H9 (cell line): ENCODE measurements at regions not wholly inside any gene's neighbourhood (a gene's known extent, or its start where the extent isn't known, plus 50 kb on each side); places are given as distances from the start of the nearest gene placed in this dataset.
"Not testable (repeated sequence)": the region's sequence is repeated elsewhere in the genome, so short reads cannot be mapped to it uniquely, and the experiment has no call there.

ENCODE experiments used
- DNase-seq: peaks from one replicate; pipeline ENCODE4 v3.0.0-alpha.2; 2017
- H2AFZ ChIP-seq: one replicate; pipeline ENCODE4 v1.6.1; 2013; ENCODE audit warnings: mild to moderate bottlenecking, low read length, control low read depth, moderate library complexity
- H2AK5ac ChIP-seq: 2 replicates; pipeline ENCODE4 v1.6.1; 2013; ENCODE audit warnings: low read length, control low read depth, mixed read lengths; ENCODE audit not compliant: insufficient read length
- H2BK120ac ChIP-seq: one replicate; pipeline ENCODE4 v1.6.1; 2013; ENCODE audit warnings: low read depth, mild to moderate bottlenecking, low read length, control low read depth, inconsistent platforms; ENCODE audit not compliant: poor library complexity, severe bottlenecking
- H2BK12ac ChIP-seq: 2 replicates; pipeline ENCODE4 v1.6.1; 2013; ENCODE audit warnings: low read length, control low read depth, mixed read lengths, low read depth; ENCODE audit not compliant: insufficient read length
- H2BK15ac ChIP-seq: 2 replicates; pipeline ENCODE4 v1.6.1; 2013; ENCODE audit warnings: low read depth, low read length, control low read depth
- H2BK20ac ChIP-seq: one replicate; pipeline ENCODE4 v1.6.1; 2013; ENCODE audit warnings: low read depth, mild to moderate bottlenecking, low read length, control low read depth, inconsistent platforms; ENCODE audit not compliant: poor library complexity, severe bottlenecking
- H2BK5ac ChIP-seq: 2 replicates; pipeline ENCODE4 v1.6.1; 2013; ENCODE audit warnings: low read length, control low read depth, mixed read lengths; ENCODE audit not compliant: insufficient read length
- H3K14ac ChIP-seq: 2 replicates; pipeline ENCODE4 v1.6.1; 2013; ENCODE audit warnings: low read length, control low read depth; ENCODE audit not compliant: insufficient read depth
- H3K18ac ChIP-seq: 2 replicates; pipeline ENCODE4 v1.6.1; 2013; ENCODE audit warnings: low read depth, mild to moderate bottlenecking, mixed read lengths, low read length, control low read depth; ENCODE audit not compliant: insufficient read length
- H3K23ac ChIP-seq: 2 replicates; pipeline ENCODE4 v1.6.1; 2013; ENCODE audit warnings: low read length, control low read depth, mixed read lengths, low read depth; ENCODE audit not compliant: insufficient read length
- H3K23me2 ChIP-seq: 2 replicates; pipeline ENCODE4 v1.6.1; 2013; ENCODE audit warnings: low read depth, mild to moderate bottlenecking, mixed read lengths, low read length, control low read depth; ENCODE audit not compliant: insufficient read length, poor library complexity, severe bottlenecking
- H3K27ac ChIP-seq: 2 replicates; pipeline ENCODE4 v1.5.1; 2013; ENCODE audit warnings: low read length, control low read depth, mixed read lengths, low read depth; ENCODE audit not compliant: insufficient read length
- H3K27me3 ChIP-seq: 2 replicates; pipeline ENCODE4 v1.6.1; 2013; ENCODE audit warnings: low read length, control low read depth, inconsistent platforms; ENCODE audit not compliant: insufficient read depth
- H3K4ac ChIP-seq: 2 replicates; pipeline ENCODE4 v1.6.1; 2013; ENCODE audit warnings: low read depth, mild to moderate bottlenecking, control low read depth, inconsistent platforms, low read length, moderate library complexity
- H3K4me1 ChIP-seq: 2 replicates; pipeline ENCODE4 v1.6.1; 2013; ENCODE audit warnings: low read length, control low read depth, inconsistent platforms; ENCODE audit not compliant: insufficient read depth
- H3K4me2 ChIP-seq: 2 replicates; pipeline ENCODE4 v1.6.1; 2013; ENCODE audit warnings: low read length, control low read depth, mixed read lengths; ENCODE audit not compliant: insufficient read length, insufficient read depth
- H3K56ac ChIP-seq: 2 replicates; pipeline ENCODE4 v1.6.1; 2013; ENCODE audit warnings: low read depth, mild to moderate bottlenecking, mixed read lengths, low read length, control low read depth; ENCODE audit not compliant: insufficient read length
- H3K79me1 ChIP-seq: 2 replicates; pipeline ENCODE4 v1.6.1; 2013; ENCODE audit warnings: low read depth, mild to moderate bottlenecking, moderate library complexity, low read length, control low read depth, inconsistent platforms; ENCODE audit not compliant: insufficient read depth, poor library complexity, severe bottlenecking
- H3K79me2 ChIP-seq: 2 replicates; pipeline ENCODE4 v1.6.1; 2013; ENCODE audit warnings: low read length, control low read depth, inconsistent platforms; ENCODE audit not compliant: insufficient read depth
- H3K9ac ChIP-seq: 2 replicates; pipeline ENCODE4 v1.6.1; 2013; ENCODE audit warnings: low read length, control low read depth, mixed read lengths; ENCODE audit not compliant: insufficient read length; ENCODE audit errors: extremely low read depth
- H3K9me3 ChIP-seq: one replicate; pipeline ENCODE4 v1.6.1; 2013; ENCODE audit warnings: low read depth, low read length, inconsistent platforms; ENCODE audit not compliant: control insufficient read depth
- H3T11ph ChIP-seq: one replicate; pipeline ENCODE4 v1.6.1; 2013; ENCODE audit warnings: mild to moderate bottlenecking, low read length, control low read depth, inconsistent platforms
- H4K20me1 ChIP-seq: one replicate; pipeline ENCODE4 v1.6.1; 2013; ENCODE audit not compliant: control insufficient read depth, insufficient read length, insufficient read depth
- H4K5ac ChIP-seq: 2 replicates; pipeline ENCODE4 v1.6.1; 2013; ENCODE audit warnings: low read depth, mild to moderate bottlenecking, mixed read lengths, low read length, control low read depth; ENCODE audit not compliant: insufficient read length
- H4K8ac ChIP-seq: replicated peaks from 2 replicates; pipeline ENCODE4 v1.6.1; 2013; ENCODE audit warnings: low read length, control low read depth, mixed read lengths, low read depth; ENCODE audit not compliant: insufficient read length
- H4K91ac ChIP-seq: 2 replicates; pipeline ENCODE4 v1.6.1; 2013; ENCODE audit warnings: low read depth, mild to moderate bottlenecking, moderate library complexity, mixed read lengths, low read length, control low read depth; ENCODE audit not compliant: insufficient read length
- H3K27ac Mint-ChIP-seq, 3 experiments: 2 replicates in 2 of 3; 3 replicates in 1 of 3; pipeline ENCODE4 v1.8.0; 2020 to 2021; ENCODE audit warnings: mixed read lengths in 3 of 3, mild to moderate bottlenecking in 1 of 3, moderate library complexity in 1 of 3
- H3K27me3 Mint-ChIP-seq: 2 replicates; pipeline ENCODE4 v1.8.0; 2021; ENCODE audit warnings: low read depth, mild to moderate bottlenecking, moderate library complexity, mixed read lengths
- H3K36me3 Mint-ChIP-seq, 3 experiments: 2 replicates in 2 of 3; 3 replicates in 1 of 3; pipeline ENCODE4 v1.8.0; 2020 to 2021; ENCODE audit warnings: low read depth in 3 of 3, mixed read lengths in 3 of 3; ENCODE audit not compliant: insufficient read depth in 1 of 3
- H3K4me1 Mint-ChIP-seq, 2 experiments: 2 replicates each; pipeline ENCODE4 v1.8.0; 2020; ENCODE audit warnings: mixed read lengths in 2 of 2
- H3K4me3 Mint-ChIP-seq, 2 experiments: 2 replicates in 1 of 2; 3 replicates in 1 of 2; pipeline ENCODE4 v1.8.0; 2020 to 2021; ENCODE audit warnings: mild to moderate bottlenecking in 2 of 2, mixed read lengths in 2 of 2, moderate library complexity in 1 of 2
- H3K9me3 Mint-ChIP-seq, 2 experiments: 2 replicates in 1 of 2; 3 replicates in 1 of 2; pipeline ENCODE4 v1.8.0; 2020; ENCODE audit warnings: mild to moderate bottlenecking in 2 of 2, mixed read lengths in 2 of 2, moderate library complexity in 1 of 2
- WGBS: extraction: QIAGEN DNeasy Blood & Tissue Kit; methylation state at CpG from one replicate; pipeline ENCODE4 v1.1.7; 2013; ENCODE audit warnings: missing lambda C conversion rate, low lambda C conversion rate, mixed read lengths; ENCODE audit not compliant: insufficient read length; ENCODE audit errors: extremely low coverage; 5-methylcytosine and 5-hydroxymethylcytosine counted together
- TF ChIP-seq, protein P1 (sequence below): fragments of 200-600 bp; sonication (generic); conservative IDR thresholded peaks from 3 replicates; pipeline ENCODE4 v1.8.0; 2021; ENCODE audit warnings: antibody characterized with exemption, mild to moderate bottlenecking

DNA sequence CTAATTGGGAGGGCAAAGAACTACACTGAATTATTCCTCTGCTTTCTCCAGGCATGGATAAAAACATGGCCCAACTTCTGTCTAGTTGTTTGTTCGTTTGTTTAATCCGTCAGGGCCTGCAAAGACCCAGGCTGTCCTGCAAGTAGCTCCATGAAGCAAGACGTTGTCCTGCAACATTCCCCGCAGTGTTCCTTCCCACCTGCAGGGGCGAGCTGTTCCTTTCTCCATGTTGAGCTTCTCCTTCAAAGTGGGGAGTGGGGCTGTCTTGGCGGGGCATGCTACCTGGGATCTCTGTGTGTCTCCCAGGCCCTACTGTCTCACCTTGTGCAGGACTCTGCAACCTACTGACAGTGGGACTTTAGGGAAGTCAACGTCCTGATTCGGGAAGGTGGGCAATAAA is 264.0 kb upstream of the SMIM21 start:
- peak; percentile 45 for DNase-seq
- H3K27ac Mint-ChIP-seq: no peak overlapping the region
- H4K5ac ChIP-seq: no peak overlapping the region

DNA sequence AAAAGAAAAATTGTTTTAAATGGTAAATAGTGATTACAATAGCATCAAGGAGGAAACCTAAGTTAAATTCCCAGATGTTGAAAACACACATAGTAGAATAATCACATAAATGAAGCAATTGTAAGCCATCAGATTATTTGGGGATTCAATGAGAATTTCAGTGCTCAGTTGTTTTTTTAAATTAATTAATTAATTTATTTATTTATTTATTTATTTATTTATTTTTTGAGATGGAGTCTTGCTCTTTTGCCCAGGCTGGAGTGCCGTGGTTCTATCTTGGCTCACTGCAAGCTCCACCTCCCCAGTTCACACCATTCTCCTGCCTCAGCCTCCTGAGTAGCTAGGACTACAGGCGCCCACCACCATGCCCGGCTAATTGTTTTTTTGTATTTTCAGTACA is 262.8 kb upstream of the SMIM21 start:
- not testable (repeated sequence) for H3K4me1 Mint-ChIP-seq

More for the DNA sequence above, 264.0 kb upstream of the SMIM21 start:
- TF ChIP-seq, protein P1, sequence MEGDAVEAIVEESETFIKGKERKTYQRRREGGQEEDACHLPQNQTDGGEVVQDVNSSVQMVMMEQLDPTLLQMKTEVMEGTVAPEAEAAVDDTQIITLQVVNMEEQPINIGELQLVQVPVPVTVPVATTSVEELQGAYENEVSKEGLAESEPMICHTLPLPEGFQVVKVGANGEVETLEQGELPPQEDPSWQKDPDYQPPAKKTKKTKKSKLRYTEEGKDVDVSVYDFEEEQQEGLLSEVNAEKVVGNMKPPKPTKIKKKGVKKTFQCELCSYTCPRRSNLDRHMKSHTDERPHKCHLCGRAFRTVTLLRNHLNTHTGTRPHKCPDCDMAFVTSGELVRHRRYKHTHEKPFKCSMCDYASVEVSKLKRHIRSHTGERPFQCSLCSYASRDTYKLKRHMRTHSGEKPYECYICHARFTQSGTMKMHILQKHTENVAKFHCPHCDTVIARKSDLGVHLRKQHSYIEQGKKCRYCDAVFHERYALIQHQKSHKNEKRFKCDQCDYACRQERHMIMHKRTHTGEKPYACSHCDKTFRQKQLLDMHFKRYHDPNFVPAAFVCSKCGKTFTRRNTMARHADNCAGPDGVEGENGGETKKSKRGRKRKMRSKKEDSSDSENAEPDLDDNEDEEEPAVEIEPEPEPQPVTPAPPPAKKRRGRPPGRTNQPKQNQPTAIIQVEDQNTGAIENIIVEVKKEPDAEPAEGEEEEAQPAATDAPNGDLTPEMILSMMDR: peak; percentile 51
- H2BK15ac ChIP-seq: no peak overlapping the region
- no peak overlapping the region for H3K14ac ChIP-seq
- H2BK120ac ChIP-seq: no peak overlapping the region
- H2BK12ac ChIP-seq: no peak overlapping the region
- H3K9me3 ChIP-seq: no peaks in the 10 kb centered on the region
- H3K23ac ChIP-seq: no peak overlapping the region
- no peak overlapping the region for H2BK20ac ChIP-seq
- no peak overlapping the region for H2BK5ac ChIP-seq
- H3T11ph ChIP-seq: no peak overlapping the region
- Mint-ChIP-seq H3K9me3 (no peaks in the 10 kb centered on the region; a peak in 3 of 5 replicates), H3K4me3 (no peak overlapping the region), H3K36me3 (peaks cover 0 to 3% (median 0%) of the 10 kb centered on the region in 3 experiments; a peak in 1 of 7 replicates), H3K27me3 (no peaks in the 10 kb centered on the region), H3K4me1 (peaks cover 8% of the 10 kb centered on the region in 2 experiments)
- H3K27me3 ChIP-seq: no peaks in the 10 kb centered on the region
- H2AK5ac ChIP-seq: no peak overlapping the region
- H4K20me1 ChIP-seq: no peaks in the 10 kb centered on the region
- no peak overlapping the region for H3K9ac ChIP-seq
- no peak overlapping the region for H3K27ac ChIP-seq
- WGBS: no CpG with 5 or more reads among the region's 8 CpGs
- H4K8ac ChIP-seq: no peak overlapping the region
- H3K56ac ChIP-seq: no peak overlapping the region
- H3K4me2 ChIP-seq: no peak overlapping the region
- H3K23me2 ChIP-seq: no peaks in the 10 kb centered on the region
- H3K79me1 ChIP-seq: no peaks in the 10 kb centered on the region
- no peak overlapping the region for H2AFZ ChIP-seq
- no peak overlapping the region for H3K4ac ChIP-seq
- H3K4me1 ChIP-seq: no peaks in the 10 kb centered on the region
- H4K91ac ChIP-seq: no peak overlapping the region
- no peak overlapping the region for H3K18ac ChIP-seq
- H3K79me2 ChIP-seq: no peaks in the 10 kb centered on the region

More for the DNA sequence above, 262.8 kb upstream of the SMIM21 start:
- not testable (repeated sequence) for H3K9ac ChIP-seq, H3K79me1 ChIP-seq, DNase-seq, H3K27me3 Mint-ChIP-seq, H3K23me2 ChIP-seq, H3K18ac ChIP-seq, H3K14ac ChIP-seq, H2AK5ac ChIP-seq, H3T11ph ChIP-seq, H3K4me3 Mint-ChIP-seq, H3K27me3 ChIP-seq, H3K27ac Mint-ChIP-seq, H4K5ac ChIP-seq, H2BK20ac ChIP-seq, H3K9me3 ChIP-seq, H4K20me1 ChIP-seq, H2BK5ac ChIP-seq, H3K23ac ChIP-seq, H3K4ac ChIP-seq, H3K4me1 ChIP-seq, H3K36me3 Mint-ChIP-seq, H2BK12ac ChIP-seq, H3K4me2 ChIP-seq, H3K56ac ChIP-seq, H3K27ac ChIP-seq, H3K9me3 Mint-ChIP-seq, H4K91ac ChIP-seq, H4K8ac ChIP-seq, H3K79me2 ChIP-seq, H2BK120ac ChIP-seq, H2AFZ ChIP-seq, H2BK15ac ChIP-seq
- no CpG with 5 or more reads among the region's 3 CpGs for WGBS
